ENCODE measurements at regions not wholly inside any gene's neighbourhood (a gene's known extent, or its start where the extent isn't known, plus 50 kb on each side); places are given as distances from the start of the nearest gene placed in this dataset.
"Not testable (repeated sequence)": the region's sequence is repeated elsewhere in the genome, so short reads cannot be mapped to it uniquely, and the experiment has no call there.

DNA sequence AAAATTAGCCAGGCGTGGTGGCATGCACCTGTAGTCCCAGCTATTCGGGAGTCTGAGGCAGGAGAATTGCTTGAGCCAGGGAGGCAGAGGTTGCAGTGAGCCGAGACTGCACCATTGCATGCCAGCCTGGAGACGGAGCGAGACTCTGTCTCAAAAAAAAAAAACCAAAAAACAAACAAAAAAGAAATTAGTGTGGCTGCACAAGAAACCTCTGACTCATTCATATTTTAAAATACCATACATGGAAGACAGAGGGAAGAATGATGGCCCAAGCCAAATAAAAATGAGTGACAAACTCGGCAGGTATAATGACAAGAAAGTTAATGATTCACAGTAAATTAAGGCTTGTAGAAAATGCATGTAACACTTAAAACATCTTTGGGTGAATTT lies 875.8 kb downstream of the EPHA4 start:
- DNase-seq, result no peak

DNA sequence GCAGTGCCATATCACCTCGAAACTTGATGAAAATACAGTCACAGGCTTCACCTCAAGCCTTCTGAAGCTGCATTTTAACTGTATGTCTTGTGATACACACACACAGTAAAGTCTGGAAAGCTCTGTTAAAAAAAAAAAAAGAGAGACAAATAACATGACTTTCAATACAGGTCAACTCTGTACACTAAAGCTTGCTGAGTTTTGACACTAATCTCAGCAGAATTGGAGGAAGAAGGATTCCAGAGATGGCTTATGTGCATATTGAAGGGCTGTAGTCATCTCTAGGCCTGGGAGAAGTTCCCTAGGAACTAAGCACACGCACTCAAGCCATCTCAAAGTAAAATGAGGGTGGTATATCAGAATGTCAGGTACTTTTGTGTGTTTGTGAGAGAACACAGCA lies 875.1 kb downstream of the EPHA4 start:
- DNase-seq, result no peak

DNA sequence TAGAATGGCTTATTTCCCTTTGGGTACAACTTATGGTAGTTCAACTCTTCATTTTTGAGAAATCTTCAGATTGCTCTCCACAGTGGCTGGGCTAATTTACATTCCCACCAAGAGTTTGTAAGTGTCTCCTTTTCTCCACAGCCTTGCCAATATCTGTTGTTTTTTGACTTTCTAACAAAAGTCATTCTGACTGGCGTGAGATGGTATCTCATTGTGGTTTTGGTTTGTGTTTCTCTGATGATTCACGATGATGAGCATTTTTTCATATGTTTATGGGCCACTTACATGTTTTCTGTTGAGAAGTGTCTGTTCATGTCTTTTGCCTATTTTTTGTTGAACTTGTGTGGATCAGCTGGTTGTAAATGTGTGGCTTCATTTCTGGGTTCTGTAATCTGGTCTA lies 871.0 kb downstream of the EPHA4 start:
- no peak for DNase-seq

DNA sequence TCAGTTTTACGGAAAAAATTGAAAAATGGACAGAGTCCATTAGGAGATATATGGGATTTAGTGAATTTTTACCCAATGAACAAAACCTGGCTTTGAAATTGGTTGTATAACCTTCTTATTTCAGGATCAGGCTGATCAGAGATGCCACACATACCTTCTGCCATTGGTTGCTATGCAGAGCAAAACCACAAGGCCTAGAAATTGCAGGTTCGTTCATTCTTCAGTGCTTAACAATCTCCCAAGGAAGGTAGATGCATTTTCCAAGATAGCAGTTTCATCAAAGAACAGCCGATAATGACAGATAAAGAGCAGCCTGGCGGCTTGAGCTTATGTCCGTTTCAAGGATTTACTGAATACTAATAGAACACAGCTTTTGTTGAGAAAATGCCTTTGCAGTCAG lies 868.8 kb downstream of the EPHA4 start:
- DNase-seq, result no peak

DNA sequence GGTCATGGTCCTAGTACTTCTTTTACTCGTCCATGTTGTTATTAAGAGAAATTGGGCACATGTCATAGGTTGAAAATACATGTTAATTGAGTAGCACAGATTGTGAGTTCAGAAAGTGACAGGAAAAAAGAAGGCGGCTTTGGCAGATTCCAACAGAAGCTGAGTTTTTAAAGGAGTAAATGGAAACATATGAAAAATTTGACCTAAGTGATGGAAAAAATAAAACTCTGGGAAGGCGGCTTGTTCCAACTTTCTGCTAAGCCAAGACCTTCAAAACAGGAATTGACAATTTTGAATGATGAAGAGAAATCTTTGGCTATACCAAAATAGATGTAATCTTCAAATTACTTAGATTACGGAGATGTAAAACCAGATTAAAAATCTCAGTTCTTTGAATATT lies 868.0 kb downstream of the EPHA4 start:
- no peak for DNase-seq

DNA sequence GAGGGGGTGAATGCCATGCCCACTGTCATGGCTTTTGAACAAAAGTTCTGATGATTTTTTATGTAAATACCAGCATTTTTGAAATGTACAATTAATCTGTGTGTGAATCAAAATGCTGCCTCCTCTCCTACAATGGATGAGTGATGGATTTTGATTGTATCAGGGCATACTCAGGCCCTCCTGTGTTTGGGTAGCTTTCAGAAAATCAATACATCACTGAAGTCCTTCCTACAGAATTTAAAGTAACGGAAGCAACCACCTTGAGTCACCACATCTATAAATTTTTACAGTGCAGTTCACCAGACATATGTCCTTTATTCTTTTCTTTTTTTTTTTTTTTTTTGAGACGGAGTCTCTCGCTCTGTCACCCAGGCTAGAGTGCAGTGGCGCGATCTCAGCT lies 867.3 kb downstream of the EPHA4 start:
- DNase-seq, result no peak

DNA sequence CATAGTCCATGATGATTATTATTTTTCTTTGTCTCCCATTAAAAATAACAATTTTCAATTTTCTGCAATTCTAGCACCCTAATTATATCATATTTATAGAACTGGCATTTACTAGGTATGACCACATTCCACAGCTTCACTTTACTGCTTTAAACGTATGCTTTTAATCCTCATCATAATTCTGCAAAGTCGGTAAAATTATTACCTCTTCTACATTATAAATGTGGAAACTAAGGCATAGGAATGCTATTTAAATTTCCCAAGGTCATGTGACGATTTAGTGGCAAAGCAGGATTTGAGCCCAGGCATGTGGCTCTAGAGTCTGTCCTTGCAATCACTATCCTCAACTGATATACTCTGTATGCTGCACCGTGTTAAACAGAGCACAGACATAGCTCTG lies 866.4 kb downstream of the EPHA4 start:
- DNase-seq, result no peak

DNA sequence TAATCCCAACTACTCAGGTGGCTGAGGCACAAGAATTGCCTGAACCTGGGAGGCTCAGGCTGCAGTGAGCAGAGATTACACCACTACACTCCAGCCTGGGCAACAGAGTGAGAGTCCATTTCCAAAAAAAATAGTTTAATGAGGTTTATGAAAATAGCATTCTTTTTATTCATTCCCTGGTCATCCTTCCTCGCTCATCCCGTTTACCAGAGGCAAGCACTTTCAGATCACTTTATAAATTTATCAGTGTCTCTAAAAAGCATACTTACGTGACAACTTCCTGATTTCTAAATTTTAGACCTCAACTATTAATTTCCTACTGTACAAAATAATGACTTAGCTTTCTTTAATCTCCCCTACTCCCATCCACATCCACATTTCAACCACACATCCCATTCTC lies 864.8 kb downstream of the EPHA4 start:
- no peak for DNase-seq

DNA sequence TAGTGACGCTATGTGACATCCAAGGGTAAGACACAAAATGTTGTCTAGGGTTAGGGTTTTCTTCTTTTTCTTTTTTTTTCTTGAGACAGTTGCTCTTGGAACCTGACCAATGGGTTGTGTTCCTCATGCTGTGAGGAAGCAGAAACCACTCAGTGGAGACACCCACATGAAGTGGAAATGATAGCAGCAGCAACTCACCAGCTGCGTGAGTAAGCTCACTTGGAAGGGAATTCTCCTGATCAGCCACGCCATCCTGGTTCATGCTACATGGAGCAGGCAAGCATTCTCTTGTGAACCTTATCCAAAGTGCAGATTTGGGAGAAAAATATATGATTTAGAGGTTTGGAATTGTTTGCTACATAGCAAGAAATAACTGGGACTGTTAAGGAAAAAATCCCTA lies 863.7 kb downstream of the EPHA4 start:
- DNase-seq, result no peak

DNA sequence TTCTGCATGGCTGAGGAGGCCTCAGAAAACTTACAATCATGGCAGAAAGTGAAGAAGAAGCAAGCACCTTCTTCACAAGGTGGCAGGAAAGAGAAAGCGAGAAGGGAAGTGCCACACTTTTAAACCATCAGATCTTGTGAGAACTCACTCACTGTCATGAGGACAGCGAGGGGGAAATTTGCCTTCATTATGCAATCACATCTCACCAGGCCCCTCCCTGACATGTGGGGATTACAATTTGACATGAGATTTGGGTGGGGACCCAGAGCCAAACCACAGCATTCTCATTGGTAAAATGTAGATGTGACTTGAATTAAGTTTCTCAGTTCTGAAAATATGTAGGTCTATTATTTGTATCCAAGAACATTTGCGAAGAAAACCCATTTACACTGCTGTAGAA lies 854.8 kb downstream of the EPHA4 start:
- DNase-seq, result no peak

DNA sequence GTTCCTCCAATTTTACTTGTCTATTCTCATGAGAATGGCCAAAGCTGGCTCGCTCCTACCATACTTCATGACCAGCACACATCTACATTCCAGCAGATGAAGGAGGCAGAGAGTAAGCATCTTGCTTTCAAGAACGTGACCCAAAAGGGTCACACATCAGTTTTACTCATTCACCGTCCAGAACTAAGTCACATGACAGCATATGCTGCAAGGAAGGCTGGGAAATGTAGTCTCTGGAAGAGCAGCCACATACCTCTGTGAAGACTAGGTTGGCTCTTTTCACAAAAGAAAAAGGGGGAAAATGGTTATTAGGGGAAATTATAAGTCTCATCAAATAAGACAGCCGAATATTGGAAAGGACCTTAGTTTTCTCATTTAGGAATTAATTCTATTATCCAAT lies 835.3 kb downstream of the EPHA4 start:
- no peak for DNase-seq

DNA sequence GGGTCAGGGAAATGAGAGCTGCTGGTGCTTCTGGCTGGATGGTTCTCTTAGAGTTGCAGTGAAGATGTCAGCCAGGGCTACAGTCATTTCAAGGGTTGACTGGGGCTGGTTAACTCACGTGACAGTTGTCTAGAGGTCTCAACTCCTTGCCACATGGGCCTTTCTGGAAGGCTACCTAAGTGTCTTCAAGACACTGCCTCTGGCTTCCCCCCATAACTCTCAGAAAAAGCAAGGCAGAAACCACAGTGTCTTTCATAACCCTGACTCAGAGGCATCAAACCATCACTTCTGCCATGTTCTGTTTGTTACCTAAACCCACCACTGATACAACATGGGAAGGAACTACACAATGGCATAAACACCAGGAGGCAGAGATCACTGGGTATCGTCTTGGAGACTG lies 828.9 kb downstream of the EPHA4 start:
- DNase-seq, result no peak

DNA sequence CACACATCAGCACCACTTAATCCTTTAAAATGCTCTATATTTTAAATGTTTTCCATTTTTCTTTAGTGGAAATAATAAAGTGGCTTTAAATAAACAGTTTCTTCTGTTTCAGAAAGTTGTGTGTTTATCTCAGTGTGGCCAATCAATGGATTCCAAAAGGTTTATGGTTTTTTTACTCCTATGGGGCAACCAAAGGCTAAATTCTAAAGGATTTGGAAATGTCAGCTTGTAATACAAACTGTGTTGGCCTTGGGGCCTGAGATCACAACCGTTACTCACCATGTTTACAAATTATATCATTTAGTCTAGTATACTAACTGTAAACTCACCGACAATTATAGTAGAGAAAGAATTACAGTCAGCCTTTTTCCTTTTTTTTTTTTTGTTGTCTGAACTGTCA lies 827.2 kb downstream of the EPHA4 start:
- DNase-seq, result no peak

DNA sequence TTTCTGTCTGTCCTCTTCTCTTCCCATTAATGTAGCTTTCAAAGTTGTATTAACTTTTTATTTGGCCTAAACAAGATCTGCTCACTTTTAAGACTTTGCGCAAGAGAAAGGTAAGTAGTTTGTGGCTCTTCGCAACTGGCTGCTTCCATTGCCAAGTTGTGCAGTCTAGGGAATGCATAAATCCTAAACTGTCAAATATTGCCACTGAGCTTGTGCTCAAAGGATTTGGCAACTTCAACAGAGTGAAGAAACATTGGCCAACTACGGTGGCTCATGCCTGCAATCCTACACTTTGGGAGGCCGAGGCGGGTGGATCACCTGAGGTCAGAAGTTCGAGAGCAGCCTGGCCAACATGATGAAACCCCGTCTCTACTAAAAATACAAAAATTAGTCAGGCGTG lies 826.4 kb downstream of the EPHA4 start:
- no peak for DNase-seq

DNA sequence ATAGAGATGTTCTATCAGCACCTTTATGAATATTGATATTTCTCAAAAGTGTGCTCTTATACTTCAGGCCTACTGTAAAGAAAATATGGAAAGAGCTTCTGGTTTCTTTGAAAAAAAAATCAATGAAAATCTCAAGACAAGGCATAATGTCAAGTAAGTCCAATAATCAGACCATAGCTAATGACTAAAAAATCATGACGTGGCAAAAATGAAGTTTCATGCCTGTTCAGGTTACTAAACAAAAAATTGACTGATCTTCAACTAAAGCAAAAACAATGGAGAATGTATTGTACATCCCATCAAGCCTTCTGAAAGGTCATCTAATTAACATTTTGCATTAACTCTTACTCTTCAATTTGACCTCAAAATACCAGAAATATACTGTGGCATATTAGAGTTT lies 824.4 kb downstream of the EPHA4 start:
- no peak for DNase-seq

DNA sequence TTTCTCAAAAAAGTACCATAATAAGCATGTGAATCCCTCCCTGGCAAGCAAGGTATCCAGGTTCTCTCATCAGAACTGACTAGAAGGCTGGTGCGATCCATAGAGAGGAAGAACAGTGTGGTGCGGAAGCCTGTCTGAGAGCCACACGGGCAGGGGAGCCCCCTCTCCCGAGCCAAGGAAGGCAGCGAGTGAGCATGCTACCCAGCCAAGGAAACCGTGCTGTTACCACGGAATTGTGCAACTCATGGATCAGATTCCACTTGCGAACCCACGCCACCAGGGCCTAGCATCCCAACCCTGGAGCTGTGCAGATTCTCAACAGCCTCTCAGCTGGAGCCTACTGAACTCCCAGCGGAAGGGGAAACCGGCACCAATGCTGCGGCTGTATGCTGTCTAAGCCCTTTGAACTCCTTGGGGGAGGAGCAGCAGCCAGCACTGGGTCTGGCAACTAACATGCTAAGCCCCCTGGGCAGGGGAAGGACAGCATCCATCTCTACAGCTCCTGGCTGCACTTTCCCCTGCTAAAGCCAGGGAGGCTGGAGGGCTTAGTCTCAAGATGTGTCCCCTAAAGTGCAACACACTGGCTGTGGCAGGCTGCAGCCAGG lies 823.1 kb downstream of the EPHA4 start:
- DNase-seq, result no peak

DNA sequence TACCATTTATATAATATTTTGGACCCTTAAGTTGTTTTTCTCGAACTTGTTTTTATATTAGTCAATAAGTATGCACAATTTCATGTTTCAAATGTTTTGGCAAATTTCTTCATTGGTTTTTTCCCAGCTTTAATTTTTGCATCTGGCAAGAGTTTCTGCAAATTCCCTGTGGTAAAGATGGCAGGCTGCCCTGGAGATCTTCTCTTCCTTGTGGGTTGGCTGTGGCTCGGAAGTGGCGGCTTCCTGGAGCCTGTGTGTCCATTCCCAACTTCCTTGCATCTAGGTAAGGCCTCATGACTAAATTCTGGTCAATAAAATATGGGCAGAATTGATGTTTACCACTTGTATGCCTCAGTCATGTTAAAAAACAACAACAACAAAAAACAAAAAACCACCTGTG lies 818.6 kb downstream of the EPHA4 start:
- DNase-seq, result no peak

DNA sequence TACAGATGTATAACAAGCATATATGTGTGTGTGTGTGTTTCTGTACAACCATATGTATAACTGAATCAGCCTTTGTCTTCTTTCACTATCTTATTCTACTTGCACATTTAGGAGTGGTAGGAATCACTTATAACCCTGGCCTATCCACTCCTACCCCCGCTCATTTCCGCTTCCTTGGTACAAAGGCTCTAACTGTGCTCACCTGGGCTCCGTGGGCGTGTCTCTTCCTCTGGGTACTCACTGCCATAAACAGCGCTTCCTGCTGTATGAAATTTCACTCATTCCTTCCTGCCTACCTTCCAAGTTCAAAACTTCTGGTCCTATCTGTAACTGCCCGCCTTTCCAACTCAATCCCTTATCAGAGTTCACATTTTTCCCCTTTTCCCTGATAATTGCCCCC lies 815.5 kb downstream of the EPHA4 start:
- no peak for DNase-seq

DNA sequence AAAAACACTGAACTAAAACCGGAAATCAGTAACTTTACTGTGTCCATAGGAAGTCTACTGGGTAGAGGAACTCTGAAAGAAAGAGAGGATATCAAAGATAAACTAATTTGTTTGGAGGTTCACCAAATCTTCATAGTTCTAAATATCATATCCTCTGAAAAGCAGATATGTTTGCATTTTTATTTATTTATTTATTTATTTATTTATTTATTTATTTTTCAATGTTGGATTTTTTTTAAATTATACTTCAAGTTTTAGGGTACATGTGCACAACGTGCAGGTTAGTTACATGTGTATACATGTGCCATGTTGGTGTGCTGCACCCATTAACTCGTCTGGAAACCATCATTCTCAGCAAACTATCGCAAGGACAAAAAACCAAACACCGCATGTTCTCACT lies 813.7 kb downstream of the EPHA4 start:
- not testable (repeated sequence) for DNase-seq

DNA sequence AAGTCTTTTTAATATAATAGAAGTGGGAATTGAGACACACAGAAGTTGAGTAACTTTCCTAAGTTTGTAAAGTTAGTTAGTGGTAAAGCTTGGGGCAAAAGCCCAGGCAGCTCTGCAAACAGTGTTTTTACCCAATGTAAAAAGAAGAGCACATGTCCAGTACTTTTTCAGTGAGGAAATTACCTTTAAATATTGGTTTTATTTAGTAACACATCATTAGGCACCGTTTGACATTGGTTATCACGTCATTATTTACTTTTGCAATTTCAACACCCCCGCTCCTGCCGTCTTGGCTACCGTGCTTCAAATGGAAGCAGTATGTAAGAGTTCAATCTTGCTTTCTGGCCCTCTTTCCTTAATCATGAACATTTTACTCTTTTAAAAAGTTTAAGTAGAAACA lies 807.9 kb downstream of the EPHA4 start:
- DNase-seq, result no peak

DNA sequence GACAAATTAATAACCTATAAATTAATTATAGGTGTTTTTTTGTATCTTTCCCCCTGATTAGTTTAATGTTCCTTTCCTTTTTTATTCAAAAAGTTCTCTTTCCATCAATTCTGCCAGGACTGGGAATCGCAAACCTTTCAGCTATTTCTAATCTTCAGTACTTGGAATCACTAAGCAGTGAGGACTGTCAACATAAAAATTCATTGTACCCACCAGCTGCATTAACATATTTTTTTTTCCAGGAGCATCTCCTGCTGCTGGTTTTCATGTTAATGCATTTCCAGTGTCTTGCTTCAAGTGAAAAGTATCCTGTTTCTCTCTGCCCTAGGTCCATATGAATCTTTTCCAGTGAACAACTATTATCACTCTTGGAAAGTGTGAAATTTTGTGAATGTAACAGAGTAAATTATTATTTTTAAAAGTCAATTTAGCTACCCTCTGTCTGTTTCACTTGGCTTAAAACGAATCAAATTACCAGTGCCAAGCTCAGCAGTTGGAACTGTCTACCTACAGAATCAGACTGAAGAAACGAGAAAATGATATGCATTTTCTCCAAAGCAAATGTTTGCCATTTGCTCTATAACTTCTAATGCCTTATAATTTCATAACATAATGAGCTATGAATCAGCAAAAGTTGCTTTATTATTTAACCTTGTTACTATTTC lies 804.4 kb downstream of the EPHA4 start:
- DNase-seq, result no peak

DNA sequence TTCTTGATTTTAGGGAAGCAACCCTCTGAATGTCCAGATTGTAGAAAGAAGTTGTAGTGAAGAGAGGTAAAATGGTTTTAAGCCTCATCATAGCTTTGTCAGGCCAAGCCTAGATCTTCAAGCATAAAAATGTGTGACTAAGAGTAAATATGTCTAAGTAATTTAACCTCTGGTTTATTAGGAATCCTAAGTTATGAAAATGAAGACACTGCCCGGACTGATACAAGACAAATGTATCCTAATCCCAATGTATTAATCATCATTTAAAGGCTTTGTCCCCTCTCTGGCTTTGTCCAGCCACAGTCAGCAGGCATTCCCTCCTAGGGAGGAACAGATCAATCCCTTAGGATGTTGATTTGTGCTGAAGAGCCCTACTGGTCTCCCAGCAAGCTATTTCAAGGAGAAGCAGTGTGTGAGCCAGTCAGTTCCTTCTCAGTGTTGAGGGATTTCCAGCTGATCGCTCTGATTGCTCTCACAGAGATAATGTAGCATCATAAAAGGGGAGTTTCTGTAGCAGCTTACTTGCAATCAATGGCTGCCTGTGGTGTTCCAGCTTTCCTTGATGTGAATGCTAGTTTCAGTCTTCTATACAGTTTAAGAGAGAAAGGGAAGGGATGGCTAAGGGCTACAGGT lies 796.1 kb downstream of the EPHA4 start:
- no peak for DNase-seq

DNA sequence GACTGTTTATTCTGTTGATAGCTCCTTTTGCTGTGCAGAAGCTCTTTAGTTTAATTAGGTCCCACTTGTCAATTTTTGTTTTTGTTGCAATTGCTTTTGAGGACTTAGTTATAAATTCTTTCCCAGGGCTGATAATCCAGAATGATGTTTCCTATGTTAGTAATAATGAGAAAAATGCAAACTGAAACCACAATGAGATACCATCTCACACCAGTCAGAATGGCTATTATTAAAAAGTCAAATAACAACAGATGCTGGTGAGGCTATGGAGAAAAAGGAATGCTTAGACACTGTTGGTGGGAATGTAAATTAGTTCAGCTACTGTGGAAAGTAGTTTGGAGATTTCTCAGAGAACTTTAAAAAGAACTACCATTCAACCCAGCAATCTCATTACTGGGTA lies 793.0 kb downstream of the EPHA4 start:
- DNase-seq, result not testable (repeated sequence)

DNA sequence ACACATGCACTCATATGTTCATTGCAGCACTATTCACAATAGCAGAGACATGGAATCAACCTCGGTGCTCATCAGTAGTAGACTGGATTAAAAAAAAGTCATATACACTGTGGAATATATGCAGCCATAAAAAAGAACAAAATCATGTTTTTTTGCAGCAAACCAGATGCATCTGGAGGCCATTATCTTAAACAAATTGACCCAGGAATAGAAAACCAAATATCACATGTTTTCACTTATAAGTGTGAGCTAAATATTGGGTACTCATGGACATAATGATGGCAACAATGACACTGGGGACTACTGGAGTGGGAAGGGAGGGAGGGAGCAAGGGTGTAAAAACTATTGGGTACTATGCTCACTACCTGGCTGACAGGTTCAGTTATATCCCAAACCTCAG lies 792.6 kb downstream of the EPHA4 start:
- no peak for DNase-seq

Measured in renal pelvis (tissue), 1 donor.